Testis (tissue), 2 donors: ENCODE measurements at regions not wholly inside any gene's neighbourhood (a gene's known extent, or its start where the extent isn't known, plus 50 kb on each side); places are given as distances from the start of the nearest gene placed in this dataset.

Source experiments
- CTCF ChIP-seq, 3 experiments: fragments of 450-650 bp in 2 of 3; fragments of 200-600 bp in 1 of 3; sonication (generic) in 1 of 3; IDR thresholded peaks; one replicate each; pipeline ENCODE4 v1.5.1; 2016 to 2019; ENCODE audit warnings: antibody characterized with exemption in 3 of 3, mild to moderate bottlenecking in 2 of 3, moderate library complexity in 1 of 3
- POLR2A ChIP-seq: fragments of 450-650 bp; IDR thresholded peaks from one replicate; pipeline ENCODE4 v1.6.1; 2017; ENCODE audit warnings: antibody characterized with exemption, mild to moderate bottlenecking, moderate library complexity

GRCh38 chr13:83935566-83935965 lies 53.3 kb upstream of the SLITRK1 start:
- no peak for TF ChIP-seq CTCF (IDR thresholded peaks at IDR 0.05)
- TF ChIP-seq POLR2A, result no peak
